Fibroblast of mammary gland (primary cell): ENCODE measurements at regions not wholly inside any gene's neighbourhood (a gene's known extent, or its start where the extent isn't known, plus 50 kb on each side); places are given as distances from the start of the nearest gene placed in this dataset.

Source experiments
- DNase-seq: peaks from one replicate; pipeline ENCODE4 v3.0.0-alpha.2; 2010; ENCODE audit warnings: low read depth
- H3K4me3 ChIP-seq: 2 replicates; pipeline ENCODE4 v1.5.1; 2011; ENCODE audit warnings: low read depth, mild to moderate bottlenecking, low read length, moderate library complexity; ENCODE audit not compliant: control insufficient read depth
- CTCF ChIP-seq: conservative IDR thresholded peaks from 2 replicates; pipeline ENCODE4 v1.5.1; 2011; ENCODE audit warnings: low read depth, low read length, inconsistent platforms; ENCODE audit not compliant: control insufficient read depth, insufficient read depth

DNA sequence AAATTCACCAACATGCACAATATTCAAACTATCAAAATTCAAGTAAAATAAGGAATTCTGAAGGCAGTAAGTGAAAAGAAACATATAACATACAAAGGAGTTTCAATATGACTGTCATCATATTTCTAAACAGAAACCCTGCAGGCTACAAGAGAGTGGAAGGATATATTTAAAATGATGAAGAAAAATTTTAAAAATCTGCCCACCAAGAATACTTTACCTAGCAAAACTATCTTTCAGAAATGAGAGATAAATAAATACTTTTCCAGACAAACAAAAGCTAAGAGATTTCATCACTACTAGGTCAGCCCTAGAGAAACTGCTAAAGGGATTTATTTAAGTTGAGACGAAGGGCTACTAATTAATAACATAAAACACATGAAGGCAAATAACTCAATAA, 73.8 kb upstream of the MANEA start:
- DNase-seq: no peak
- TF ChIP-seq CTCF: no peak
- H3K4me3 ChIP-seq: no peak overlapping the region

DNA sequence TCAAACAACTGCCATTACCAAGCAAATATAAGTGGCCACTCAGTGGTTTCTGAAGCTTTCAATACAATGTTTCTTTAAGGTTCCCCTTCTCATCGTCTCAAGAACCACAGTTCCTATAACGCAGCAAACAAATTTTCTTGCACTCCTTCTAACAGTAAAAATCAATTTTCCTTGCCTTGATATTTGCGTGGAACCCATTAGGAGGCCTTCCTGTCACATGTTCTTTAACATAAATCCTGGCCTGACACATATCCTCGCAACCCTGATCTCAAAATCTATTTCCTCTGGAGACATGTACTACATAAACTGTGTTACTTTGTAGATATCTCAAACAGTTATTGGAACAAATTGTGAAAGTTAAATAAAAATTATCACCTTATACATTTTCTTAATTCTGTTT, 65.9 kb upstream of the MANEA start:
- TF ChIP-seq CTCF: no peak
- DNase-seq: no peak
- no peak overlapping the region for H3K4me3 ChIP-seq

- TF ChIP-seq CTCF: no peak
- no peak overlapping the region for H3K4me3 ChIP-seq
- no peak for DNase-seq
Measured at GRCh38 chr6:95515975-95516374, 61.4 kb upstream of the MANEA start.

- H3K4me3 ChIP-seq: no peak overlapping the region
- no peak for DNase-seq
- TF ChIP-seq CTCF: no peak
Measured at GRCh38 chr6:95517004-95517403, 60.3 kb upstream of the MANEA start.

GRCh38 chr6:95517568-95517967, 59.8 kb upstream of the MANEA start:
- DNase-seq: no peak
- TF ChIP-seq CTCF: no peak
- no peak overlapping the region for H3K4me3 ChIP-seq

- DNase-seq: no peak
- TF ChIP-seq CTCF: no peak
- H3K4me3 ChIP-seq: no peak overlapping the region
Measured at GRCh38 chr6:95518630-95519227, 58.6 kb upstream of the MANEA start.

DNA sequence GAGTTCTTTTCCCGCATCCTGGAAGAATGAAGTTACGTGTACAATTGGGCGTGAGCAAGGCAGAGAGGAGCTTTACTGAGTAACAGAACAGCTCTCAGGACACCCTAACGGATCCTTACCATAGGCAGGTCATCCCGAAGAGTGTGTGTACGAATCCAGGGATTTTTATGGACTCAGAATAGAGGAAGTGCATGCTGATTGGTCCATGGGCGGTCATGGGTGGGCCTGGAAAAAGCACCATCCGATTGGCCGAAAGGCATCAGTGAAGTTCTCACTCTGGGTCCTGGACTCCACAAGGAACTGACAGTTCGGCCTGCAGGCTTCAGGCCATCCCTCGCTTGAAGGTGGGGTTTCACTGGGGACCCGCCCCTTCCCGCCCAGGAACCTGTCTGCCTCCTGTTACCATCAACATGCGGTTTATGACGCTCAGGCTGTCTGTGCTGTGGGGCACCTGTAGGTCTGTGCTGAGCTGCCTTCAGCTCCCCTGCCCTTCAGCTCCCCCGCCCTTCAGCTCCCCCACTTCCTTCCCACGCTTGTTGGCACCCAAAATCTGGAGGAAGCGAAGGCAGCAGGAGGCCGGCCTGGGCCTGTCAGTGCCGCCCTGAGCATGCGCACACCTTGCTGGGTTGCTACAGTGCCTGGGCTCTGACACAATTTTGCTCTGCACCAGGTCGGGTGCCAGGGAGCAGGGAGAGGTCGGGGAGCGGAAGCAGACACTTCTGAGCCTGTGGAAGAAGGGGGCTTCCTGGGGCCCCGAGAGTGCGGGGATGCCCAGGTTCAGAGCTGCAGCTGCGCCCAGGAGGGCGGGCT, 57.9 kb upstream of the MANEA start:
- TF ChIP-seq CTCF: no peak
- no peak overlapping the region for H3K4me3 ChIP-seq
- DNase-seq: no peak
